ENCODE measurements at regions not wholly inside any gene's neighbourhood (a gene's known extent, or its start where the extent isn't known, plus 50 kb on each side); places are given as distances from the start of the nearest gene placed in this dataset.

- H3K27ac ChIP-seq (ENCODE audit: low read depth, low read length), result no peak overlapping the region
- H3K4me3 ChIP-seq (replicated peaks in 1 of 2; ENCODE audit: low read depth in 1 of 2, low read length in 2 of 2), result no peak overlapping the region
- no peaks in the 10 kb centered on the region for H3K36me3 ChIP-seq (ENCODE audit: control insufficient read depth in 1 of 2, insufficient read depth in 2 of 2, low read length in 2 of 2)
- no peaks in the 10 kb centered on the region for H3K4me1 ChIP-seq (ENCODE audit: control insufficient read depth in 1 of 2, insufficient read depth in 2 of 2, low read length in 2 of 2)
- BruUV-seq (replicated peaks), result no TSS peak
- no peaks in the 10 kb centered on the region for H3K9me2 ChIP-seq (ENCODE audit: insufficient read depth)
- intact Hi-C loops (cut with micrococcal nuclease), result no loop called here
- no peak overlapping the region for H3K4me2 ChIP-seq (ENCODE audit: low read length)
- TF ChIP-seq TCF7L2 (IDR thresholded peaks at IDR 0.05; ENCODE audit: borderline replicate concordance, extremely low read depth, insufficient read depth, insufficient read length) (no peak), RAD21 (IDR thresholded peaks at IDR 0.05; ENCODE audit: low read depth) (peak; percentile 49)
- no peaks in the 10 kb centered on the region for H4K20me1 ChIP-seq (ENCODE audit: insufficient read depth)
- RAD21 ChIA-PET (ENCODE audit: low non-redundant PET in 1 of 2, low total read pairs in 2 of 2, uncharacterized antibody in 2 of 2, unreplicated experiment in 2 of 2), result no interaction called here
- DNase-seq (ENCODE audit: low read depth, low spot score) (peak; percentile 3), ATAC-seq (peak; percentile 65)
- no peak overlapping the region for H3K9ac ChIP-seq (ENCODE audit: low read length)
- H3K79me2 ChIP-seq (ENCODE audit: insufficient read depth, low read length), result no peaks in the 10 kb centered on the region
- no peak overlapping the region for H2AFZ ChIP-seq (ENCODE audit: low read depth, low read length, poor library complexity, severe bottlenecking)
- no peaks in the 10 kb centered on the region for H3K9me3 ChIP-seq (ENCODE audit: control insufficient read depth in 1 of 2, insufficient read depth in 1 of 2, low read depth in 1 of 2, low read length in 2 of 2)
- POLR2A ChIA-PET, result no interaction called here
- CTCF ChIA-PET, result interaction anchor here (0.6 to 1.5 kb wide), 2 partner anchors 9 to 441 kb away, joined by 3 to 4 read pairs; no protein-coding TSS in a partner anchor
- H3K27me3 ChIP-seq (ENCODE audit: insufficient read depth, low read length), result no peaks in the 10 kb centered on the region
These were observed 111.4 kb upstream of the RXFP1 start for GRCh38 chr4:158410272-158410671.

- Histone ChIP-seq H4K20me1 (ENCODE audit: insufficient read depth) (no peaks in the 10 kb centered on the region), H3K27me3 (ENCODE audit: insufficient read depth, low read length) (no peaks in the 10 kb centered on the region), H3K27ac (ENCODE audit: low read depth, low read length) (no peak overlapping the region), H3K4me2 (ENCODE audit: low read length) (no peak overlapping the region), H3K4me1 (ENCODE audit: control insufficient read depth in 1 of 2, insufficient read depth in 2 of 2, low read length in 2 of 2) (no peaks in the 10 kb centered on the region), H3K9ac (ENCODE audit: low read length) (no peak overlapping the region), H3K9me3 (ENCODE audit: control insufficient read depth in 1 of 2, insufficient read depth in 1 of 2, low read depth in 1 of 2, low read length in 2 of 2) (no peaks in the 10 kb centered on the region), H3K79me2 (ENCODE audit: insufficient read depth, low read length) (no peaks in the 10 kb centered on the region), H3K9me2 (ENCODE audit: insufficient read depth) (no peaks in the 10 kb centered on the region), H3K4me3 (replicated peaks in 1 of 2; ENCODE audit: low read depth in 1 of 2, low read length in 2 of 2) (no peak overlapping the region), H3K36me3 (ENCODE audit: control insufficient read depth in 1 of 2, insufficient read depth in 2 of 2, low read length in 2 of 2) (no peaks in the 10 kb centered on the region), H2AFZ (ENCODE audit: low read depth, low read length, poor library complexity, severe bottlenecking) (no peak overlapping the region)
- DNase-seq (ENCODE audit: low read depth, low spot score), result no peak
- RAD21 ChIA-PET (ENCODE audit: low non-redundant PET in 1 of 2, low total read pairs in 2 of 2, uncharacterized antibody in 2 of 2, unreplicated experiment in 2 of 2), result no interaction called here
- CTCF ChIA-PET, result interaction anchor here (1.5 kb wide), 1 partner anchor 8 kb away, joined by 3 read pairs; no protein-coding TSS in a partner anchor
- no TSS peak for BruUV-seq (replicated peaks)
- intact Hi-C loops (cut with micrococcal nuclease), result no loop called here
- TF ChIP-seq ATF3 (IDR thresholded peaks at IDR 0.05), result no peak
- no peak for TF ChIP-seq EGR1 (IDR thresholded peaks at IDR 0.05; ENCODE audit: low read depth)
- TF ChIP-seq EZH2phosphoT487 (IDR thresholded peaks at IDR 0.05; ENCODE audit: borderline replicate concordance), result no peak
- no peak for TF ChIP-seq YY1 (IDR thresholded peaks at IDR 0.05; ENCODE audit: extremely low read depth, insufficient replicate concordance, low read depth, low read length)
- no peak for TF ChIP-seq CBX3 (IDR thresholded peaks at IDR 0.05; ENCODE audit: low read depth)
- TF ChIP-seq TCF7L2 (IDR thresholded peaks at IDR 0.05; ENCODE audit: borderline replicate concordance, extremely low read depth, insufficient read depth, insufficient read length), result no peak
- no peak for TF ChIP-seq EZH2 (IDR thresholded peaks at IDR 0.05)
- no peak for TF ChIP-seq ZNF274 (IDR thresholded peaks at IDR 0.05; ENCODE audit: low read depth, low read length)
- TF ChIP-seq ZFX (IDR thresholded peaks at IDR 0.05), result no peak
- no peak for TF ChIP-seq SP1 (IDR thresholded peaks at IDR 0.05; ENCODE audit: low read depth)
- TF ChIP-seq JUND (IDR thresholded peaks at IDR 0.05), result no peak
- TF ChIP-seq RAD21 (IDR thresholded peaks at IDR 0.05; ENCODE audit: low read depth), result no peak
- TF ChIP-seq SIN3A (IDR thresholded peaks at IDR 0.05; ENCODE audit: low read depth), result no peak
- no peak for TF ChIP-seq SRF (IDR thresholded peaks at IDR 0.05; ENCODE audit: low read depth)
- no peak for TF ChIP-seq ELF1 (IDR thresholded peaks at IDR 0.05; ENCODE audit: borderline replicate concordance, low read depth)
- TF ChIP-seq FOSL1 (IDR thresholded peaks at IDR 0.05; ENCODE audit: low read depth), result no peak
- TF ChIP-seq POLR2A (IDR thresholded peaks at IDR 0.05; ENCODE audit: borderline replicate concordance, extremely low read depth, insufficient read depth, insufficient read length), result no peak
- TF ChIP-seq POLR2AphosphoS5 (IDR thresholded peaks at IDR 0.05; ENCODE audit: low read depth, low read length), result no peak
- TF ChIP-seq REST (IDR thresholded peaks at IDR 0.05; ENCODE audit: low read depth), result no peak
- TF ChIP-seq MAX (IDR thresholded peaks at IDR 0.05), result no peak
- ATAC-seq, result peak; percentile 22; the same call in 1 of the 2 replicates
- POLR2A ChIA-PET, result no interaction called here
These were observed 110.4 kb upstream of the RXFP1 start for GRCh38 chr4:158411269-158411668.
